Lower lobe of right lung (tissue), 2 donors: ENCODE measurements at regions not wholly inside any gene's neighbourhood (a gene's known extent, or its start where the extent isn't known, plus 50 kb on each side); places are given as distances from the start of the nearest gene placed in this dataset.

ENCODE experiments used
- ATAC-seq, 2 donors: fragments of 200-7000 bp; cut with Tn5 transposase; one replicate each; pipeline ENCODE4 v1.9.1; 2020 to 2022; ENCODE audit warnings: mild to moderate bottlenecking in 2 of 2, moderate library complexity in 2 of 2
- DNase-seq: peaks from one replicate; pipeline ENCODE4 v3.0.0-alpha.2; 2020
- H3K27ac ChIP-seq: fragments of 200-600 bp; one replicate; pipeline ENCODE4 v1.8.0; 2022
- H3K27me3 ChIP-seq: fragments of 200-600 bp; one replicate; pipeline ENCODE4 v1.8.0; 2022; ENCODE audit warnings: low read depth
- H3K36me3 ChIP-seq: fragments of 200-600 bp; one replicate; pipeline ENCODE4 v1.8.0; 2022; ENCODE audit warnings: mild to moderate bottlenecking
- H3K4me1 ChIP-seq: fragments of 200-600 bp; one replicate; pipeline ENCODE4 v1.8.0; 2022
- H3K4me3 ChIP-seq: fragments of 200-600 bp; one replicate; pipeline ENCODE4 v1.8.0; 2022; ENCODE audit warnings: mild to moderate bottlenecking
- H3K9me3 ChIP-seq: fragments of 200-600 bp; one replicate; pipeline ENCODE4 v1.8.0; 2022
- CTCF ChIP-seq: fragments of 200-600 bp; IDR thresholded peaks from one replicate; pipeline ENCODE4 v1.8.0; 2022; ENCODE audit warnings: antibody characterized with exemption, mild to moderate bottlenecking
- intact Hi-C: fragments of 100-400 bp; cut with DNase I; formaldehyde crosslinking; loops from one replicate; pipeline ENCODE4 v1.11.0; 2022
- donor health status: DM: no; HTN: yes; CAD: no; lungs with severe emphysema.

GRCh38 chr15:31782016-31782783, 248.1 kb upstream of the CHRNA7 start:
- Histone ChIP-seq H3K4me1 (no peaks in the 10 kb centered on the region), H3K4me3 (no peak overlapping the region), H3K27me3 (no peaks in the 10 kb centered on the region), H3K27ac (no peak overlapping the region), H3K36me3 (no peaks in the 10 kb centered on the region), H3K9me3 (no peaks in the 10 kb centered on the region)
- TF ChIP-seq CTCF, result no peak
- no peak for DNase-seq
- no peak for ATAC-seq
- intact Hi-C loops, result no loop called here

- no peaks in the 10 kb centered on the region for H3K4me1 ChIP-seq
- H3K27me3 ChIP-seq, result no peaks in the 10 kb centered on the region
- no peak for TF ChIP-seq CTCF
- no peaks in the 10 kb centered on the region for H3K36me3 ChIP-seq
- intact Hi-C loops, result no loop called here
- no peak overlapping the region for H3K4me3 ChIP-seq
- DNase-seq, result no peak
- H3K9me3 ChIP-seq, result no peaks in the 10 kb centered on the region
- ATAC-seq, result no peak
- no peak overlapping the region for H3K27ac ChIP-seq
Observed at GRCh38 chr15:31782951-31783350, 247.4 kb upstream of the CHRNA7 start.

- Histone ChIP-seq H3K27ac (no peak overlapping the region), H3K27me3 (no peaks in the 10 kb centered on the region), H3K36me3 (no peaks in the 10 kb centered on the region), H3K4me3 (no peak overlapping the region), H3K9me3 (no peaks in the 10 kb centered on the region), H3K4me1 (no peaks in the 10 kb centered on the region)
- DNase-seq (no peak), ATAC-seq (peak in 1 of 2 donors; percentile 13)
- TF ChIP-seq CTCF, result no peak
- intact Hi-C loops, result no loop called here
Observed at GRCh38 chr15:31786360-31786759, 244.0 kb upstream of the CHRNA7 start.

- TF ChIP-seq CTCF, result no peak
- no peaks in the 10 kb centered on the region for H3K27me3 ChIP-seq
- DNase-seq (no peak), ATAC-seq (no peak)
- H3K4me3 ChIP-seq, result no peak overlapping the region
- H3K4me1 ChIP-seq, result no peaks in the 10 kb centered on the region
- H3K27ac ChIP-seq, result no peak overlapping the region
- H3K36me3 ChIP-seq, result no peaks in the 10 kb centered on the region
- intact Hi-C loops, result no loop called here
- H3K9me3 ChIP-seq, result no peaks in the 10 kb centered on the region
Observed at GRCh38 chr15:31788104-31788503, 242.2 kb upstream of the CHRNA7 start.

- intact Hi-C loops, result no loop called here
- DNase-seq (no peak), ATAC-seq (peak in 1 of 2 donors; percentile 12)
Observed at GRCh38 chr15:31792611-31793199, 237.6 kb upstream of the CHRNA7 start.

More at GRCh38 chr15:31792611-31793199, 237.6 kb upstream of the CHRNA7 start:
- Histone ChIP-seq H3K36me3 (no peaks in the 10 kb centered on the region), H3K4me3 (no peak overlapping the region), H3K9me3 (no peaks in the 10 kb centered on the region), H3K27me3 (no peaks in the 10 kb centered on the region), H3K4me1 (no peaks in the 10 kb centered on the region), H3K27ac (no peak overlapping the region)
- no peak for TF ChIP-seq CTCF
